Inflammatory macrophage (primary cell): ENCODE measurements at regions not wholly inside any gene's neighbourhood (a gene's known extent, or its start where the extent isn't known, plus 50 kb on each side); places are given as distances from the start of the nearest gene placed in this dataset.
A peak's percentile ranks its signal among the peaks of the same experiment; 100 is the strongest.
"Not testable (repeated sequence)": the region's sequence is repeated elsewhere in the genome, so short reads cannot be mapped to it uniquely, and the experiment has no call there.

ENCODE experiments used
- DNase-seq, 2 donors: peaks; one replicate each; pipeline ENCODE4 v3.0.0-alpha.2; 2020 to 2022

DNA sequence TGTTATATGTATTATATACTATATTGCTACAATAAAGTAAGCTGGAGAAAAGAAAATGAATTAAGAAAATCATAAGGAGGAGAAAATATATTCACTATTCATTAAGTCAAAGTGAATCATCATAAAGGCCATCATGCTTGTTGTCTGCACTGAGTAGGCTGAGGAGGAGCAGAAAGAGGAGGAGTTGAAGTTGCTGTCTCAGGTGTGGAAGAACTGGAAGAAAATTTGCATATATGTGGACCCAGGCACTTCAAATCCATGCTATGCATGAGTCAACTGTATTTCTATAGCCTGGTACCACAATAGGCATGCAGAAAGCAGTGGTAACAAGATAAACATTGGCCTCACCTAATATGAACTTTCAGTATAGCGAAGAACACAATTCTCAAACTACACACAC is 135.9 kb upstream of the SGCG start:
- no peak for DNase-seq

DNA sequence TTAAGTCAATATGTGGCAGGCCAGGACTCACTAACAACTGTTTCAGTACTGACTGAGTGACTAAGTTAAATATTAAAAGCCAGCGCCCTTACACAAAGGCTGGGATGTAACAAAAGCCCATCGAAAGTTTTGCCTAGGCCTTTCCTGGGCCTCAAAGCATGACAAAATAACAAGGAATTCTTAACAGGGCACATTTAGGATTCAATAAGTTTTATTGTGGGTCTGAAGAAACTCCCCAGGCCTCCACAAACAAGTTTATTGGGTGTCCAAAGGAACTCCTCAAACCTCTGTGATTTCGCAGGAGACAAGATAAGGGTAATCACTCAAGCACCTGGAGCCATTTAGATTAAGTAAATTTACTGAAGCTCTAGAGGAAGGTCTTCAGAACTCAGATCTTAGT is 130.7 kb upstream of the SGCG start:
- DNase-seq = no peak

DNA sequence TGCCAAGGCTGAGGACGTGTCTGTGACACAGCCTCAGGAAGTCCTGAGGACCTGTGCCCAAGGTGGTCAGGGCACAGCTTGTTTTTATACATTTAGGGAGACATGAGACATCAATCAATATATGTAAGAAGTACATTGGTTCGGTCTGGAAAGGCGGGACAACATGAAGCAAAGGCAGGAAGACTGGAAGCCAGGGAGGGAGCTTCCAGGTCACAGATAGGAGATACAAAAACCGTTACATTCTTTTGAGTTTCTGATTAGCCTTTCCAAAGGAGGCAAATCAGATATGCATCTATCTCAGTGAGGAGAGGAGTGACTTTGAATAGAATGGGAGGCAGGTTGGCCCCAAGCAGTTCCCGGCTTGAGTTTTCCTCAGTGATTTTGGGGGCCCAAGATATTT is 127.1 kb upstream of the SGCG start:
- not testable (repeated sequence) for DNase-seq

DNA sequence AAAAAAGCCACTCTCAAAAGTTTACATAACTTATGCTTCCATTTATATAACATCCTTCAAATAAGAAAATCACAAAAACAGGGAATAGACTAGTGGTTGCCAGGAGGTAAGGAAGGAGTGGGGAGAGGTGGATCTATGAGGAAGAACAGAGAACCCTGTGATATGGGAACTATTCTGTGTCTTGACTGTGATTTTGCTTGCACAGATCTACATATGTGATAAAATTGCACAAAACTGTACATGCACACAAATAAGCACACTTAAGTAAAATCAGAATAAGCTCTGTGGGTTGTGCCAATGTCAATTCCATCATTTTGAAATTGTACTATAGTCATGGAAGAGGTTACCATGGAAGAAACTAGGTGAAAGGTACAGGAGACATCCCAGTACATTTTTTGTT is 121.6 kb upstream of the SGCG start:
- no peak for DNase-seq

DNA sequence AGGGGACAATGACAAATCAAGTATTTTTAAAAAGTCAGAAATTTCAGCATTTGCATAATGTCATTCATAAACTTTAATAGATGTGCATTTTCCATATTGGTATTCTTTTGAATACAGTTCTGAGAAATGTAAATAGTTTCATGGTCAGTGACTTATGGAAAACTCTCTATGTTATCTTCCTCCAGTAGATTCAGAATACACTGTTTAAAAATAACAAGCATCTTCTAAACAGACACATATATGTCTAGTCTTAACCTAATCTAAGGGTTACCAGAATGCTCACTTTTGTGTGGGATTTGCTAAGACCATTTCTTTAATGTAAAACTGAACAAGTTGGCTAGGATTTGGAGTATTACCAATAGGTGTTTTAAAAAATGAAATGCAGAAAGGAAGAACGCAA is 119.8 kb upstream of the SGCG start:
- no peak for DNase-seq

DNA sequence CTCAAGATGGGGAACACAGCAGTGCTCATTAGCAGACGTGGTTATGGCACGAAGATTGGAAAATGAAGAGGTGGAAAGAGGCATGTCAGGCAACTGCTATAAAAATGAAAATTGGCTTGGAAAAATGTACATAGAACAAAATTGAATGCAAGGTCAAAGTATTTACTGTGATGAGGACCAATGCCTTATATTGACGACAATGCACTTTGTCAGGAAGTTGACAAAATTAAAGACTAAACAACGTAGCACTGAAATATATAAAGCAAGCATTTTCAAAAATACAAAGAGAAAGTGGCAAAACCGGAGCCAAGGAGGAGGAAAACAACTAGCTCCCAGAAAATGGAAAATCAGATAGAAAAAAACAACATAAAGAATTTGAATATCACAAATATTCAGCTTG is 113.7 kb upstream of the SGCG start:
- no peak for DNase-seq

DNA sequence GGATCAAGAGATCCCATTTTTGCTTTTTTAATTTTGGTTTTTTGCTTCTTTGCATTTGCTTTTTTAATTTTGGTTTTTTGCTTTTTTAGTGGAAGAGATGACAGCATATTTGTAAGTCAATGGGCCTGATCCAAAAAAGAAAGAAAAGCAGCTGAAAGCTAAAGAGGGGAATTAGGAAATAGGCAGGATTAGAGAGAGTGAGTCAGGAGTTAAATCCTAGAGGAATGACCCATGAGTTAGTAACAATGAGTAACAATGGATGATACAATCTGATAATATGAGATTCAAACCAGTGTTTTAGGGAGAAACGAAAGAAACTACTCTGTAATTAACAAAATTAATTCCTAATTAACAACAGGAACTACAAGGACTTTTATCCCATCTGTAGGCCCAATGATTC is 111.2 kb upstream of the SGCG start:
- no peak for DNase-seq

DNA sequence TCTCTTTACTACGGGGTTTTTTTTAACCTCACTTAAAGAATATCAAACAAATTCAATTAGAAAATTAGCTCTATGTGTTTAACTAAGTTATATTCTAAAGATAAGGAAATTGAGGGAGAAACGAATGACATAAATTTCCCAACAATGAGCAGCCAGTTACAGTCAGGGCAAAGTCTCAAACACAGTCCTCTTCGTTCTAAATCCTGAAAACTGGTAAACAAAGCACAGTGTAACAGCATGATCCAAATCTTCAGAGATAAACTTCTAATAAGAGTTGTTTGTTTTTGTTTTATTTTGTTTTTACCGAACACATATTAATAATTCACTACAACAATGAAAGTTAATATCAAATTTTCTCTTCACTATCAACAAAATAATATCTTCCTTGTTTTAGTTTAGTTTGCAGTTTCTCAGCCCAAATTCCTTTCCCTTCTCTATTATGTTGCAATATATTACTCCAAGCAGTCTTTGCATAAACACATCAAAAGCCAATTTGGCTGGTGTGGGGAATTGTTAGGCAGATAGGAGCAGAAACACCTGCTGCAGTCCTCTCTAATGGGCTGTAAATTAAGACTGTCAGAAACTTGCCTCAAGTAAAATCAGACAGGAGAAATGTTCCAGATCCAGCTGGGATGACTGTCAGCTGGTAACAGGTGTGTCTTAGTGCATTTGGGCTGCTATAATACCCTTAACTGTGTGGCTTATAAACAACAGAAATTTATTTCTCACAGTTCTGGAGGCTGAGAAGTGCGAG is 106.5 kb upstream of the SGCG start:
- DNase-seq = no peak

DNA sequence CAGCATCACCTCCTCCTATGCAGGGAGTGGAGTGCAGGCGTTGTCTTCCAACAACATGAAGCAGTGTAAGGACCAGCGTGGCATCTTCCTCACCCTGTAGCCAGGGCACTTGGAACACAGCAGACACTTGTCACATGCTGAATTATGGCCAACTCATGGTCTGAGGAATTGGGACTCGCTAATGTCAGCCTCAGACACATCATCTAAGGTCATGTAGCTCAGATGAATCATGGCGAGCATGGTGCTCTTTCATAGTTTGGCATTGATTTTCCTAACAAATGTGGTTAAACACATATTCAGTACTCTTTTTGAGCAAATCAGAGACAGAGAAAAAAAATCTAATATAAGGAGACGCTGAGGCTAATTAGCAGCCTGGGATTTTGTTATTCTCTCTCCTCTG is 99.6 kb upstream of the SGCG start:
- DNase-seq = no peak

DNA sequence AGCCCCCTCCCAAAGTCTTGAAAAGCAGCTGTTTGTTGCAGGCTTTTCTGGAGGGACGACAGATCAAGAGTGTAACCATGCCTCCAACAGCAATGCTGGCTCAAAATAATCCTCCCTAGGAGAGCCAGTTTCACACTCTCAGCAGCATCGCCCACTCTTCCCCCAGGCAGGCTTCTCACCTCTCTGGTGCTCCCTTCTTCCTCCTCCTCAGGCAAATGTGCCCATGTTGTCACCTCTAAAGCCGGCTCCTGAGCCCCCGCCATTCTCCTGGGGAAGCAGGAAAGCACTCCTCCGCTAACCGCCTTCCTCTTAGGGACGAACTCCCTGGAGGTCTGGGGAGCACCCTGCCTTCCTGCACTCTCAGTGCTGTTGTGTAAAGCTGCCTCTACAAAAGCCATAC is 98.9 kb upstream of the SGCG start:
- no peak for DNase-seq

DNA sequence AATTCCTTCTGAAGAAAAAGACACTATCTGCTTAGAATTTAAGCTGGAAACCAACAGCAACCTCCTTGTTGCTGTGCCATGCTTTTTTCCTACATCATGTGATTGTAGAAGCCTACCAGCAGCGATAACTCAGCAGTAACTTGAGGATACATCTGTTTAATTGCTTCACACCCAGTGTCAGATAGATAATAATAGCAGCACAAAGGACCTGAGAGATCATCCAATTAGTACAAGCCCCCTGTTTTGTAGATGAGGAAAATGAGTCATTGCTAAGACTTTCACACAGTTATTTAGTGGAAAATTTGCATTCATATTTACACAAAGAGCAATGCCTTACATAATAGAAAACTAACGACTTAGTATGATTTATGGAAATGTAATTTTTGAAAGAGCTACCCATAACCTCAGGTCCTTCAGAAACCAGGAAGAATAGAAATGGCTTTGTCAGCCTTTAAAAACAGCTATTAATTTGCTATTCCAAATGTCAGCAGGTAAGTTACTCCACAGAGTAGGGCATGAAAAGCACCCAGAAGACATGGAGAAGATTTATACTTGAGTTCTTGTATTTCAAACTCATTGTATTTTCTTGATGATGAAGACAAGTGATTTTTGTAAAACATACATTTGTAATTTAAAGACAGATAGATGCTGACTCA is 93.7 kb upstream of the SGCG start:
- DNase-seq = no peak

DNA sequence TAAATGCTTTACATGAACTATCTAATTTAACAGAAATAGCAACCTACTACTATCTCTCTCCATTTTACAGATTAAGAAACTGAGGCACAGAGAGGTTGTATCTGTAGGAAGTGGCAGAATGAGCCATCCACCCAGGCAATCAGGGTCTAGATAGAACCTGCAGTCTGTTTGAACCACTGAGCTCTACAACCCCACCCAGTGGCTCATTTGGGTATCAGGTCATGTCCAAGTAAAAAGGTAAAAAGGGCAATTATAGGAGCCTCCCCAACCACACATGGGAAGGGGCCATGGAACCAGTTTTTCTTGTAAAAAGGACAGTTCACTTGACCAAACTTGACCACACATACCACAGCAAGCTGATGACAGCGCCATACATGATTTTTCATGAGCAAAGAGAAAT is 92.9 kb upstream of the SGCG start:
- DNase-seq = peak in 1 of 2 donors; percentile 32

DNA sequence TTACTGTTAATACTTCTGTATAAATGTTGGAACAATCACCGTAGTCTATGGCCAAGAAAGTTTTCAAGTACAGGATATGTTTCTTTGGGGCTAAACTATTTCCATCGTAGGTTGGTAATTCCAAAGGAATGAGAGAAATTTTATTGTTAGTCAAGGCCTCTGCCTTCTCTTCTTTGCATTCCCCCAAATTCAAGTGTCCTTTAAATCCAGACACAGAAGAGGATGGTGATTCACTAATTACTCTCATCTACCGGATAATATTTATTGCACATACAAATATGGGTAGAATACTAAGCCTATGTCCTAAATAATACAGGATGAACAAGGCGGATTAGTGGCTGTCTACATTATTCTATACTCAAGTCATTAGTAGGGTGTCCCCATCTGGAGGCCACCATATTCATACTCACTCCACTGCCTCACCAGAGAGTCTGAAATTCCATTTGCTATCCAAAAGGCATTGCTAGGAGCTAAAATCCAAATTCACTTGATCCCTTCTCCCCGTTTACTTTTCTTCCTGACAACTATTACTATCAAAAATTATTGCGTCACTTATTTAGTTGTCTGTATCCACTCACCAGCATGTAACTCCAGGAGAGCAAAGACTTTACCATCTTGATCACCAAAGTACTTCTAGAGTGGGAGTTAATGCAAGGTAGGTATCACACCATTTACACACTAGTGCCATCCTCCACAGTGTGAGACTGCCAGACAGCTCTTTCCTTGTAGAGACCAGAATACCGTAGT is 82.4 kb upstream of the SGCG start:
- no peak for DNase-seq

DNA sequence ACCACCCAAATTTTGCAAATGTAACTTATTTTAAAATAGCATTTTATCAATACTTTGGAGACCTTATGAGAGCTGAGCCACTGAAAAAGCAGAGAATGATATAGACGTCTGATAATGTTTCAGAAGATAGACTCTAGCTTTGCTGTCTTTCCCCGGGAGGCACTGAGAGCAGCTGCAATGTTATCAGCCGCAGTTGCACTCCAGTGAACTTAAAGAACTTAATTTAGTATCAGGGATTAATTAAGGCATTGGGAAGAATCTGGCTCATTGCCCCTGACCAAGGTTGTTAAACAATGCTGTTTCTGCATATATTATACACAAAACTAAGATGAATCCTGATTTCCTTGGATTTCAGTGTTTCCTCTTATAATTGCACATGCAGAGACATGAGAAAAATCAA is 75.7 kb upstream of the SGCG start:
- DNase-seq = no peak

DNA sequence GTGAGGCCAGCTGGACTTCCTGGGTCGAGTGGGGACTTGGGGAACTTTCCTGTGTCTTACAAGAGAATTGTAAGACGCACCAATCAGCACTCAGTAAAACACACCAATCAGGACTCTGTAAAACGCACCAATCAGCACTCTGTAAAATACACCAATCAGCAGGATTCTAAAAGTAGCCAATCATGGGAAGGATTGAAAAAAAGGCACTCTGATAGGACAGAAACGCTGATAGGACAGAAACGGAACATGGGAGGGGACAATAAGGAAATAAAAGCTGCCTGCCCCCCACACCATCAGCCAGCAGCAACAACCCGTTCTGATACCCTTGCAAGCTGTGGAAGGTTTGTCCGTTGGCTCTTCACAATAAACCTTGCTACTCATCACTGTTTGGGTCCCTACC is 73.1 kb upstream of the SGCG start:
- DNase-seq = no peak

DNA sequence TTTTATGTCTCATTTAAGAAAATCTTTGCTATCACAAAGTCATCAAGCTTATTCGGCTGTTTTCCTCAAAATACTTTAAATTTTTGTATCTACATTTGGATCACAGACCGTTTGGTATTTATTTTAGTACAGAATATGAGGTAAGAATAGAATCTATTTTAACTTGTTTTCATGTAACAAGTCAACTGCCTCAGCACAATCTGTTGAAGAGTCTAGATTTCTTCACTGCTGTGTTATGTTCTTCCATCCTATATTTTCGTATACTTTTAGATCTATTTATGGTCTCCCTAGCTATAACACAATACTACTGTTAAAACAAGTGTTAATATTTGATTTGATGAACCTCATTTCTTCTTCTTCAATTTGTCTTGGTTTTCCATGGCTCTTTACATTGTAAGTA is 61.6 kb upstream of the SGCG start:
- DNase-seq = no peak

DNA sequence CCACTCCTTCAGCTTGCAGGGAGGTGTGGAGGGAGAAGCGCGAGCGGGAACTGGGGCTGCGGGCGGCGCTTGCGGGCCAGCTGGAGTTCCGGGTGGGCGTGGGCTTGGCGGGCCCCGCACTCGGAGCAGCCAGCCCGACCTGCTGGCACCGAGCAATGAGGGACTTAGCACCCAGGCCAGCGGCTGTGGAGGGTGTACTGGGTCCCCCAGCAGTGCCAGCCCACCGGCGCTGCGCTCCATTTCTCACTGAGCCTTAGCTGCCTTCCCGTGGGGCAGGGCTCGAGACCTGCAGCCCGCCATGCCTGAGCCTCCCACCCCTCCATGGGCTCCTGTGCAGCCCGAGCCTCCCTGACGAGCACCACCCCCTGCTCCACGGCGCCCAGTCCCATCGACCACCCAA is 53.2 kb upstream of the SGCG start:
- not testable (repeated sequence) for DNase-seq

DNA sequence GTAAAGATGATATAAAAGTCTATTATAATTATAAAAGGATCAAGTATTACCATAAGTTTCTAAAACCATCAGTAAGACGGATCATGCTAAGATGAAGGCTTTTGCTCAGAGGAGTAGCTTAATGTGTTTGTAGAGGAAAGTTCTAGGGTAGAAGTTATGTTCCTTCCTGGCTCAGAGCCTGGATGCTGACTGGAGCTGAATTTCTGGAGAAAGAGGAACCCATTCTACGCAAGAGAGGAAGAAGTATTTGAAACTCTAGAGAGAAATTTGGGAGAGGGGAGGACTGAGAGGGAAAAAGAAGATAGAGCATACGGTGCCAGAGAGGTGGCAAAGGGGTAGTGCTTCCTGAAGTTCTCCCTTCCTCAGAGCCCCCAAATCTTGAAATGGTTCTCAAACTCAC is 51.4 kb upstream of the SGCG start:
- peak; percentile 49 for DNase-seq
